Adrenal gland (tissue), 9 donors: ENCODE measurements at regions not wholly inside any gene's neighbourhood (a gene's known extent, or its start where the extent isn't known, plus 50 kb on each side); places are given as distances from the start of the nearest gene placed in this dataset.

ENCODE experiments used
- DNase-seq, 7 donors: peaks; one replicate each; pipeline ENCODE4 v3.0.0-alpha.2; 2019 to 2020
- H3K27ac ChIP-seq, 5 donors: fragments of 200-600 bp; sonication (generic) in 4 of 5; 1 replicate in 3 of 5; 2 replicates in 2 of 5; pipeline versions ENCODE4 v1.5.1 to v1.8.0; 2016 to 2020; ENCODE audit warnings: mild to moderate bottlenecking in 1 of 5
- H3K27me3 ChIP-seq: fragments of 200-600 bp; 2 replicates; pipeline ENCODE4 v1.8.0; 2021
- H3K36me3 ChIP-seq, 2 donors: fragments of 200-600 bp; replicated peaks in 1 of 2; 1 replicate in 1 of 2; 2 replicates in 1 of 2; pipeline versions ENCODE4 v1.5.1 to v1.8.0; 2018 to 2022
- H3K4me1 ChIP-seq, 2 donors: fragments of 200-600 bp; replicated peaks in 1 of 2; 1 replicate in 1 of 2; 2 replicates in 1 of 2; pipeline versions ENCODE4 v1.5.1 to v1.8.0; 2018 to 2021
- H3K4me3 ChIP-seq, 4 donors: fragments of 200-600 bp; sonication (generic) in 3 of 4; one replicate each; pipeline ENCODE4 v1.5.1; 2016 to 2018
- H3K9me3 ChIP-seq, 3 donors: fragments of 200-600 bp; sonication (generic) in 1 of 3; replicated peaks in 1 of 3; 1 replicate in 2 of 3; 2 replicates in 1 of 3; pipeline versions ENCODE4 v1.5.1 to v1.8.0; 2016 to 2021
- POLR2A ChIP-seq, 2 donors: fragments of 450-650 bp; IDR thresholded peaks; one replicate each; pipeline ENCODE4 v1.6.1; 2017; ENCODE audit warnings: antibody characterized with exemption in 2 of 2, mild to moderate bottlenecking in 2 of 2, moderate library complexity in 1 of 2
- WGBS, 4 donors: extraction: QIAGEN DNeasy Blood & Tissue Kit in 2 of 4; methylation state at CpG; one replicate each; pipeline versions ENCODE4 v1.1.5 to v1.1.7; 2013 to 2017; 5-methylcytosine and 5-hydroxymethylcytosine counted together
- intact Hi-C, 2 donors: fragments of 100-400 bp; cut with DNase I; formaldehyde crosslinking; loops; one replicate each; pipeline versions ENCODE4 v1.14.1 to v1.15.0; 2022 to 2023
- TF ChIP-seq, protein P1 (sequence below), 6 experiments: fragments of 450-650 bp in 4 of 6; fragments of 200-600 bp in 2 of 6; sonication (generic) in 1 of 6; IDR thresholded peaks; 1 replicate in 5 of 6; 2 replicates in 1 of 6; pipeline versions ENCODE4 v1.5.1 to v1.8.0; 2016 to 2021; ENCODE audit warnings: antibody characterized with exemption in 6 of 6, mild to moderate bottlenecking in 2 of 6, moderate library complexity in 1 of 6
- donor health status: healthy with polysubstance abuse.
- donor health status: Bipolar disorder and iron deficiency.
- donor health status: DM: yes; HTN: yes; CAD: no.
- donor health status: DM: no; HTN: no; CAD: no.
- donor health status: DM: no; HTN: no; CAD: no.

DNA sequence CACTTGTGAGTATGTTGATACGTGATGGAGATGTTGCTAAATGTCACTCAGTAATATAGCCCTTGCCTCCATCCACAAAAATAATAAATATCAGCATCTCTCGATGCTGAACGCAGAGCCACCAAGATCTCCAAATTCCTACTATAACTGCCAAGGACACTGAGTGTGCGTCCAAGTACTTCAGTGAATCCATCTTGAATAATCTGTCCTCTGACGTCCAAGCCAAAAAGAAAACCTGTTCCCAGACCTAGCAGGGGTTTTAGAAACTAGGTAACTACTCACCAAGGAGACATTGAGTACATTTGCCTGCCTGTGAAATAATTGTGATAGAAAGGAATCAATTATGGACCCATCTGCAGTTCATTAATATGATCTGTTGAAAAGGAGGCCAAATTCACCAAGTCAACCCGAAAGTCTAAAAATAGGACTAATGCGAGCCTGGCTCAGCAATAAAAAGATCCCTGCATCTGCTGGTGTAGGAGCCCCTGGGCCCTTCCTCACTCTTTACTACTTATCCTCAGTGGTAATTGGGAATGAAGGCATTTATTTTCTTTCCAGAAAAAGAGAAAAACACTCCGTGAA is 226.9 kb upstream of the IRF2BP2 start:
- TF ChIP-seq, protein P1, sequence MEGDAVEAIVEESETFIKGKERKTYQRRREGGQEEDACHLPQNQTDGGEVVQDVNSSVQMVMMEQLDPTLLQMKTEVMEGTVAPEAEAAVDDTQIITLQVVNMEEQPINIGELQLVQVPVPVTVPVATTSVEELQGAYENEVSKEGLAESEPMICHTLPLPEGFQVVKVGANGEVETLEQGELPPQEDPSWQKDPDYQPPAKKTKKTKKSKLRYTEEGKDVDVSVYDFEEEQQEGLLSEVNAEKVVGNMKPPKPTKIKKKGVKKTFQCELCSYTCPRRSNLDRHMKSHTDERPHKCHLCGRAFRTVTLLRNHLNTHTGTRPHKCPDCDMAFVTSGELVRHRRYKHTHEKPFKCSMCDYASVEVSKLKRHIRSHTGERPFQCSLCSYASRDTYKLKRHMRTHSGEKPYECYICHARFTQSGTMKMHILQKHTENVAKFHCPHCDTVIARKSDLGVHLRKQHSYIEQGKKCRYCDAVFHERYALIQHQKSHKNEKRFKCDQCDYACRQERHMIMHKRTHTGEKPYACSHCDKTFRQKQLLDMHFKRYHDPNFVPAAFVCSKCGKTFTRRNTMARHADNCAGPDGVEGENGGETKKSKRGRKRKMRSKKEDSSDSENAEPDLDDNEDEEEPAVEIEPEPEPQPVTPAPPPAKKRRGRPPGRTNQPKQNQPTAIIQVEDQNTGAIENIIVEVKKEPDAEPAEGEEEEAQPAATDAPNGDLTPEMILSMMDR (IDR thresholded peaks at IDR 0.05) = no peak
- no peak for TF ChIP-seq POLR2A (IDR thresholded peaks at IDR 0.05)
- DNase-seq = no peak
- H3K4me1 ChIP-seq = peaks cover 0 to 3% of the 10 kb centered on the region in 2 donors
- intact Hi-C loops = no loop called here
- no peak overlapping the region for H3K27ac ChIP-seq
- H3K4me3 ChIP-seq = no peak overlapping the region
- whole genome bisulfite sequencing, 4 donors = 79 to 86% (median 81%) methylated on average over 8 of the region's 8 CpGs
- no peaks in the 10 kb centered on the region for H3K27me3 ChIP-seq
- no peaks in the 10 kb centered on the region for H3K36me3 ChIP-seq
- H3K9me3 ChIP-seq = no peaks in the 10 kb centered on the region

DNA sequence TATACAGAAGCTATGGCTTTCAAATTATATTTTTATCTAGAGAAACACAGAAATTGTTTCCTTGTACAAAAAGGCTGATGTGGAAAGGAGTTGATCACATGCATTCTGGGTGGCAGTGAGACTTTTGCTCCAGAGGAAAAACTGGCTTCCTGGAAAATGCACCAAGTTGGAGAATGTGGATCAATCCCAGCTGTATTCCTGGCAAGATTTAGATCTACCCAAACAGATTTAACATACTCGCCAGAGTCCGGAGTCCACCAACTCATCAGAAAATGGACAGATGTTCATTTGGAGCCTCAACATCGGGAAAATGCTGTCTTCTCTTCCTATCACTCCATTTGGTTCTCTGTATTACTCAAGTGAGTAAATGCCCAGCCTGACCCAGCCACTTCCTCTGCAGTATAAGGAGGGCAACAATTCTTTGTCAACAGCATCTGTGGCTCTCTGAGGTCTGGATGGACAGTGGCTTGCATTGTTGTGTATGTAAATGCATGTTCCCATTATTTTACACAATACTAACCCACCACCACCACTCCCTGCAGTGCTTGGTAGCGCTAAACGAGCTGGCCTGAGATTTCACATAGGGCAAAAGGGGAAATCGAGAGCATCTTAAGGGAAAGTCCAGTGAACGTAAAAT is 226.2 kb upstream of the IRF2BP2 start:
- DNase-seq = no peak
- intact Hi-C loops = no loop called here
- no peaks in the 10 kb centered on the region for H3K36me3 ChIP-seq
- no peak overlapping the region for H3K27ac ChIP-seq
- H3K9me3 ChIP-seq = no peaks in the 10 kb centered on the region
- H3K27me3 ChIP-seq = no peaks in the 10 kb centered on the region
- TF ChIP-seq, protein P1 (IDR thresholded peaks at IDR 0.05) = no peak
- TF ChIP-seq POLR2A (IDR thresholded peaks at IDR 0.05) = no peak
- H3K4me3 ChIP-seq = no peak overlapping the region
- H3K4me1 ChIP-seq = peaks cover 0 to 3% of the 10 kb centered on the region in 2 donors
- 81 to 88% (median 83%) methylated on average over 7 of the region's 7 CpGs for WGBS, 4 donors

DNA sequence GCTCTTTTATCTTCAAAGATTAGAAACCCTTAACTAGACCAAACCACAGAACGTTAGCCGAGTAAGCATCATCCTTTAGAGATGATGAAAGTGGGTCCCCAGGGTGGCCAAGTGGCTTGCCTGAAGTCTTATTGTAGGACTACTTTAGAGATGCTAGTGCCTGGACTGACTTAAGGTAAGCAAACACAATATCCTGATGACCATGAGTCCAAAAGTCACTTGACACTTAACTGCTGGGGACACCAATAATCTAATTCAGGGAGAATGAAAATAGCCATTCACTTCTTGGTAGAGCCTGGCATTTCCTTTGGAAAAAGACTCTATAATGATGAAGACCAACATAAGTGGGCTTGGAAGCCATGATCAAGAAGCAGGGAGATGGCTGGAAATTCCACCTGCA is 225.3 kb upstream of the IRF2BP2 start:
- Histone ChIP-seq H3K4me1 (peaks cover 0 to 3% of the 10 kb centered on the region in 2 donors), H3K27ac (no peak overlapping the region), H3K9me3 (no peaks in the 10 kb centered on the region), H3K4me3 (no peak overlapping the region), H3K27me3 (no peaks in the 10 kb centered on the region), H3K36me3 (no peaks in the 10 kb centered on the region)
- no peak for DNase-seq
- TF ChIP-seq, protein P1 (IDR thresholded peaks at IDR 0.05) = no peak
- TF ChIP-seq POLR2A (IDR thresholded peaks at IDR 0.05) = no peak
- WGBS, 4 donors = 47 to 92% (median 61%) methylated on average over 2 of the region's 2 CpGs
- intact Hi-C loops = no loop called here

DNA sequence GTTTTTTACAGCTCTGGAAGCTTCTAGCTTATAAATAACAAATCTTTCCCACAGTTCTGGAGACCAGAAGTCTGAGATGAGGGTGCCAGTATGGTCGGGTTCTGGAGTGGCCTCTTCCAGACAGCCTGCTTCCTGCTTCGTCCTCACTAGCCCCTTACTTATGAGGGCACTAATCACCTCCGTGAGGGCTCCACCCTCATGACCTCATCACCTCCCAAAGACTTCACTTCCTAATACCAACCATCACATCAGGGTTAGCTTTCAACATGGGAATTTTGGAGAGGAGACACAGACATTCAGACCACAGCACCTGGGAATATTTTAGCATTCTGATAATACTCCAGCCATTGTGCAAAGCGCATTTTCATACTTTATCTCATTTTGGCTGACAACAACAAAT is 223.7 kb upstream of the IRF2BP2 start:
- TF ChIP-seq, protein P1 (IDR thresholded peaks at IDR 0.05) = no peak
- no peak for TF ChIP-seq POLR2A (IDR thresholded peaks at IDR 0.05)
- DNase-seq = no peak
- no peaks in the 10 kb centered on the region for H3K27me3 ChIP-seq
- intact Hi-C loops = no loop called here
- no peak overlapping the region for H3K27ac ChIP-seq
- 93 to 98% (median 95%) methylated on average over 4 of the region's 4 CpGs for WGBS, 4 donors
- H3K36me3 ChIP-seq = no peaks in the 10 kb centered on the region
- no peaks in the 10 kb centered on the region for H3K4me1 ChIP-seq
- no peaks in the 10 kb centered on the region for H3K9me3 ChIP-seq
- no peak overlapping the region for H3K4me3 ChIP-seq
